ENCODE measurements at regions not wholly inside any gene's neighbourhood (a gene's known extent, or its start where the extent isn't known, plus 50 kb on each side); places are given as distances from the start of the nearest gene placed in this dataset.

DNA sequence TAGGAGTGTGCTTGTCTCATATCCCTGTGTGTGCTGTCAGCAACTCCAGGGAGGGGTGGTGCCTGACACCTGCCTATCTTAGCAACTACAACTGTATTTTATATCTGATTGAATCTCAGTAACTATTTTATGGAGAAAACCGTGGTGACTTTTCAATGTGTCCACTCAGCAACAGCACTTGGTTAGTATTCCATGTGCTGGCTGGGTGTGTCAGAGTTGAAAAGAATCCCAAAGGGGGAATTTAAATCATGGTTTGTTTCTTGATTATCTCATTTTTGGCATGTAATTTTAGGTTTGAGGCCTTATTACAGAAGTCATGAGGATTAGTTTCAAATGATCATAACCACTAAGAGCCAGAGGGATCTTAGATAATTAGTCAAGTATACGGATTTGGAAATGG is 425.7 kb upstream of the FZD8 start:
- H3K9me3 ChIP-seq (ENCODE audit: severe bottlenecking), result peaks cover 20% of the 10 kb centered on the region
- no peak overlapping the region for H3K27ac ChIP-seq
- H3K27me3 ChIP-seq (ENCODE audit: insufficient read depth, low read depth, severe bottlenecking), result no peaks in the 10 kb centered on the region
- H3K4me3 ChIP-seq (ENCODE audit: low read depth, low read length), result no peak overlapping the region
- DNase-seq, result no peak
- H3K36me3 ChIP-seq, result no peaks in the 10 kb centered on the region
- TF ChIP-seq, protein P1, sequence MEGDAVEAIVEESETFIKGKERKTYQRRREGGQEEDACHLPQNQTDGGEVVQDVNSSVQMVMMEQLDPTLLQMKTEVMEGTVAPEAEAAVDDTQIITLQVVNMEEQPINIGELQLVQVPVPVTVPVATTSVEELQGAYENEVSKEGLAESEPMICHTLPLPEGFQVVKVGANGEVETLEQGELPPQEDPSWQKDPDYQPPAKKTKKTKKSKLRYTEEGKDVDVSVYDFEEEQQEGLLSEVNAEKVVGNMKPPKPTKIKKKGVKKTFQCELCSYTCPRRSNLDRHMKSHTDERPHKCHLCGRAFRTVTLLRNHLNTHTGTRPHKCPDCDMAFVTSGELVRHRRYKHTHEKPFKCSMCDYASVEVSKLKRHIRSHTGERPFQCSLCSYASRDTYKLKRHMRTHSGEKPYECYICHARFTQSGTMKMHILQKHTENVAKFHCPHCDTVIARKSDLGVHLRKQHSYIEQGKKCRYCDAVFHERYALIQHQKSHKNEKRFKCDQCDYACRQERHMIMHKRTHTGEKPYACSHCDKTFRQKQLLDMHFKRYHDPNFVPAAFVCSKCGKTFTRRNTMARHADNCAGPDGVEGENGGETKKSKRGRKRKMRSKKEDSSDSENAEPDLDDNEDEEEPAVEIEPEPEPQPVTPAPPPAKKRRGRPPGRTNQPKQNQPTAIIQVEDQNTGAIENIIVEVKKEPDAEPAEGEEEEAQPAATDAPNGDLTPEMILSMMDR (IDR thresholded peaks at IDR 0.05; ENCODE audit: low read depth, low read length), result no peak

DNA sequence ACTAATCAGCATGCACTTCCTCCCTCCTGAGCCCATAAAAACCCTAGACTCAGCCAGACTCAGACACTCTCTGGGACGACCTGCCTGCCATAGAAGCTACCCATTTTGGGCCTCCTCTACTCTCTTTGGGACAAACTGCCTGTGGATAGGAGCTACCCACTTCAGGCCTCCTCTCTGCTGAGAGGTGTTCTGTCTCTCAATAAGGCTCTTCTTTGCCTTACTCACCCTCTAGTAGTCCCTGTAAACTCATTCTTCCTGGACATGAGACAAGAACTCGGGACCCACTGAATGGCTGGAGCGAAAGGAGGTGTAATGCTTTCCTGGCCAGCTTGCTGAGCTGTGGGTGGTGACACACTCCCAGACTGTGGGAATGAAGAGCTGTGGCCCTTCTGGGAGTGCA is 424.8 kb upstream of the FZD8 start:
- no peak overlapping the region for H3K27ac ChIP-seq
- H3K27me3 ChIP-seq (ENCODE audit: insufficient read depth, low read depth, severe bottlenecking), result no peaks in the 10 kb centered on the region
- no peak overlapping the region for H3K4me3 ChIP-seq (ENCODE audit: low read depth, low read length)
- no peak for DNase-seq
- peaks cover 20% of the 10 kb centered on the region for H3K9me3 ChIP-seq (ENCODE audit: severe bottlenecking)
- H3K36me3 ChIP-seq, result no peaks in the 10 kb centered on the region
- TF ChIP-seq, protein P1 (IDR thresholded peaks at IDR 0.05; ENCODE audit: low read depth, low read length), result no peak

DNA sequence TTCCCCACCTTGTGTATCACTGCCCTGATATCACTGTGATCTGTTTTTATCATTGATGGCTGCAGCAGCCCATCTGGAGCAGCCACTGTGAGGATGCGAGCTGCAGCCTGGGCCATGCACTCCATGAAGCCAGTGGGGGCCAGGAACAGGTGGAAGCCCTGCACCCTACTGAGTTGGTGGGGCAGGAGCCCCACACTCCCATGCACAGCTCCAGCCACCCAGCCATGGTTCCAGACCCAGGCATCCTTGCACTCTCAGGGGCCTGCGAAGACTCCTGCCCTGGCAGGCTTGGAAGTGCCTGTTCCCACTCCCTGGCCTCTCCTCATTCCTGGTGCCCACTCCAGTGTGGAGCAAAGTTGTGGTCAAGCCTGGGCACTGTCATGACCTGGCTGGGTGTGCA is 424.0 kb upstream of the FZD8 start:
- no peak for DNase-seq
- TF ChIP-seq, protein P1 (IDR thresholded peaks at IDR 0.05; ENCODE audit: low read depth, low read length), result no peak
- H3K9me3 ChIP-seq (ENCODE audit: severe bottlenecking), result peaks cover 20% of the 10 kb centered on the region
- no peaks in the 10 kb centered on the region for H3K36me3 ChIP-seq
- H3K27me3 ChIP-seq (ENCODE audit: insufficient read depth, low read depth, severe bottlenecking), result no peaks in the 10 kb centered on the region
- H3K4me3 ChIP-seq (ENCODE audit: low read depth, low read length), result no peak overlapping the region
- H3K27ac ChIP-seq, result no peak overlapping the region

DNA sequence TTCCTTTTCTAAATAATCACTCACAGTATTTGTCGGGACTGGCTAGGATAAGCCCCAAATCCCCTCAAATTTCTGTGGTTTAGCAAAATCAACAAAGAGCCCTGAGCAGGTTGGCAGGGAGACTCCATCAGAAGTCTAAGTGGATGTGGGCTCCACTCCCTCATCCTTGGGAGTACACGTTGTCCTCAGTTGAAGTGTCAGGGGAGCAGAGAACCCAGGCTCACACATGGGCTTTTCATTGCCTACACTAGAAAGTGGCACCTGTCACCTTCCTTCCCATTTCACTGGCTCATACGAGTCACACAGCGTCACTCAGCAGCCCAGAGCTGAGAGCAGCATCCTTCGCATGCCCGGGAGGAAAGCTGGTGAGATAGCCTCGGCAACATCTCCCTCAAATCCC is 421.3 kb upstream of the FZD8 start:
- Histone ChIP-seq H3K27ac (no peak overlapping the region), H3K27me3 (ENCODE audit: insufficient read depth, low read depth, severe bottlenecking) (no peaks in the 10 kb centered on the region), H3K4me3 (ENCODE audit: low read depth, low read length) (no peak overlapping the region), H3K9me3 (ENCODE audit: severe bottlenecking) (peaks cover 20% of the 10 kb centered on the region), H3K36me3 (no peaks in the 10 kb centered on the region)
- TF ChIP-seq, protein P1 (IDR thresholded peaks at IDR 0.05; ENCODE audit: low read depth, low read length), result no peak
- DNase-seq, result no peak

DNA sequence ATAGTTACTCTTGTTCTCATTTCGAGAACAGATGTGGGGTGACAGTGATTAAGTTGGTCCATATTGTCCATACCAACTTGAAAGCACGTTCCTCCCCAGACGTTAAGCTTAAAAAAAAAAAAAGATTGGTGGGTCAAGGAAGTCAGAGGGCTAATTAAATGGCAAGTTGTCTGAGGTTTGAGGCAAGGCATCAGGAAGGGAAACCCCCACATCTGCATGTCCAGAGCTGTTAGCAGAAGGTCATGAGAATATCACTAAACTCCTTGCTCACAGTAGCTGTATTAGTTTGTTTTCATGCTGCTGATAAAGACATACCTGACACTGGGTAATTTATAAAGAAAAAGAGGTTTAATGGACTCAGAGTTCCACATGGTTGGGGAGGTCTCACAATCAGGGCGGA is 415.6 kb upstream of the FZD8 start:
- H3K9me3 ChIP-seq (ENCODE audit: severe bottlenecking), result peaks cover 4% of the 10 kb centered on the region
- TF ChIP-seq, protein P1 (IDR thresholded peaks at IDR 0.05; ENCODE audit: low read depth, low read length), result no peak
- no peak for DNase-seq

DNA sequence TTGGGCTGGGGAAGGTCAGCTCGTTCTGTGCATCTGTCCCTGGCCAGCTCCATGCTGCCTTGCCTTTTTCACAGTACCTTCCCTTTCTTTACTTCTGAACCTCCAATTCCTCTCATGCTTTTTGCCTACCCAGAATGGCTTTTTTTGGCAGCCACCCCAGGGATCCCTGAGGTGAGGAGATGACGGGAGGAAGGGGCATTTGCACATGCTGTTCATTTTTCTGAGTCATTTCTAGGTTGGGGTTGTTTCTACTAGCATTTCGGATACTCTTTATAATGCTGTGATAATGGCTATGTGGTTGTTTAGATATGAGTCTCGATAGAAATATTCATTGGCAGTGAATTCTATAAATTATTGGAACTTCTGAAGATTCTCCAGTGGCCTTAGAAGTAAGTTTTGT is 415.1 kb upstream of the FZD8 start:
- no peaks in the 10 kb centered on the region for H3K36me3 ChIP-seq
- peaks cover 4% of the 10 kb centered on the region for H3K9me3 ChIP-seq (ENCODE audit: severe bottlenecking)
- H3K27me3 ChIP-seq (ENCODE audit: insufficient read depth, low read depth, severe bottlenecking), result no peaks in the 10 kb centered on the region
- TF ChIP-seq, protein P1 (IDR thresholded peaks at IDR 0.05; ENCODE audit: low read depth, low read length), result no peak
- H3K27ac ChIP-seq, result no peak overlapping the region
- no peak for DNase-seq
- no peak overlapping the region for H3K4me3 ChIP-seq (ENCODE audit: low read depth, low read length)

More for the DNA sequence above, 415.6 kb upstream of the FZD8 start:
- Histone ChIP-seq H3K27me3 (ENCODE audit: insufficient read depth, low read depth, severe bottlenecking) (no peaks in the 10 kb centered on the region), H3K27ac (no peak overlapping the region), H3K4me3 (ENCODE audit: low read depth, low read length) (no peak overlapping the region), H3K36me3 (no peaks in the 10 kb centered on the region)
